Mesodermal cell (in vitro differentiated cells): ENCODE measurements at regions not wholly inside any gene's neighbourhood (a gene's known extent, or its start where the extent isn't known, plus 50 kb on each side); places are given as distances from the start of the nearest gene placed in this dataset.
"Not testable (repeated sequence)": the region's sequence is repeated elsewhere in the genome, so short reads cannot be mapped to it uniquely, and the experiment has no call there.

Experiments used
- H3K27ac ChIP-seq: 2 replicates; pipeline ENCODE4 v1.7.0; 2013; ENCODE audit warnings: mild to moderate bottlenecking, low read depth, low read length, moderate library complexity; ENCODE audit not compliant: severe bottlenecking
- H3K36me3 ChIP-seq: 2 replicates; pipeline ENCODE4 v1.7.1; 2013; ENCODE audit warnings: mild to moderate bottlenecking, low read length, moderate library complexity; ENCODE audit not compliant: control insufficient read depth, insufficient read depth
- H3K4me1 ChIP-seq: one replicate; pipeline ENCODE4 v1.7.1; 2013; ENCODE audit warnings: mild to moderate bottlenecking, low read length; ENCODE audit not compliant: insufficient read depth, control insufficient read depth, poor library complexity, severe bottlenecking
- H3K4me3 ChIP-seq: 2 replicates; pipeline ENCODE4 v1.7.0; 2013; ENCODE audit warnings: low read length, control low read depth, mild to moderate bottlenecking; ENCODE audit not compliant: insufficient read depth, poor library complexity, severe bottlenecking; ENCODE audit errors: extremely low read depth
- H3K9me3 ChIP-seq: 2 replicates; pipeline ENCODE4 v1.7.1; 2013; ENCODE audit warnings: mild to moderate bottlenecking, low read length, moderate library complexity; ENCODE audit not compliant: control insufficient read depth
- WGBS, 2 experiments: methylation state at CpG; one replicate each; pipeline ENCODE4 v1.1.5; 2013; ENCODE audit warnings: missing lambda C conversion rate in 2 of 2; ENCODE audit not compliant: insufficient coverage in 2 of 2; 5-methylcytosine and 5-hydroxymethylcytosine counted together

GRCh38 chr3:144477593-144477992 lies 506.0 kb downstream of the DIPK2A start:
- H3K4me3 ChIP-seq: no peak overlapping the region
- no peaks in the 10 kb centered on the region for H3K4me1 ChIP-seq
- no peak overlapping the region for H3K27ac ChIP-seq
- no peaks in the 10 kb centered on the region for H3K9me3 ChIP-seq
- no peaks in the 10 kb centered on the region for H3K36me3 ChIP-seq
- WGBS, 2 experiments: no CpG with 5 or more reads among the region's 1 CpG

- Histone ChIP-seq H3K4me1 (no peaks in the 10 kb centered on the region), H3K36me3 (no peaks in the 10 kb centered on the region), H3K27ac (no peak overlapping the region), H3K9me3 (no peaks in the 10 kb centered on the region), H3K4me3 (no peak overlapping the region)
These were observed 508.8 kb downstream of the DIPK2A start for GRCh38 chr3:144480416-144480919.

- no peaks in the 10 kb centered on the region for H3K36me3 ChIP-seq
- WGBS, 2 experiments: 50 to 62% methylated on average over 1 to 2 of the region's 2 CpGs
These were observed 511.3 kb downstream of the DIPK2A start for GRCh38 chr3:144482876-144483275.

GRCh38 chr3:144487011-144487410 lies 515.4 kb downstream of the DIPK2A start:
- no peak overlapping the region for H3K27ac ChIP-seq
- no peak overlapping the region for H3K4me3 ChIP-seq
- H3K4me1 ChIP-seq: no peaks in the 10 kb centered on the region
- no peaks in the 10 kb centered on the region for H3K9me3 ChIP-seq
- no peaks in the 10 kb centered on the region for H3K36me3 ChIP-seq

More at GRCh38 chr3:144482876-144483275, 511.3 kb downstream of the DIPK2A start:
- Histone ChIP-seq H3K4me3 (no peak overlapping the region), H3K27ac (no peak overlapping the region), H3K9me3 (no peaks in the 10 kb centered on the region), H3K4me1 (no peaks in the 10 kb centered on the region)

- no peak overlapping the region for H3K27ac ChIP-seq
- no peaks in the 10 kb centered on the region for H3K9me3 ChIP-seq
- H3K4me1 ChIP-seq: no peaks in the 10 kb centered on the region
- H3K36me3 ChIP-seq: no peaks in the 10 kb centered on the region
- no peak overlapping the region for H3K4me3 ChIP-seq
These were observed 517.3 kb downstream of the DIPK2A start for GRCh38 chr3:144488927-144489326.

GRCh38 chr3:144491333-144491732 lies 519.7 kb downstream of the DIPK2A start:
- no peak overlapping the region for H3K4me3 ChIP-seq
- H3K27ac ChIP-seq: no peak overlapping the region
- no peaks in the 10 kb centered on the region for H3K4me1 ChIP-seq
- H3K9me3 ChIP-seq: no peaks in the 10 kb centered on the region
- H3K36me3 ChIP-seq: no peaks in the 10 kb centered on the region

- WGBS, 2 experiments: 90 to 93% methylated on average over 13 to 18 of the region's 20 CpGs
- H3K4me3 ChIP-seq, H3K9me3 ChIP-seq, H3K36me3 ChIP-seq, H3K27ac ChIP-seq, H3K4me1 ChIP-seq: not testable (repeated sequence)
These were observed 523.0 kb downstream of the DIPK2A start for GRCh38 chr3:144494651-144495050.

GRCh38 chr3:144496141-144496835 lies 524.7 kb downstream of the DIPK2A start:
- WGBS, 2 experiments: 83% methylated on average over 3 of the region's 4 CpGs; no CpG with 5 or more reads in 1 of the 2 experiments
- Histone ChIP-seq H3K4me1 (no peaks in the 10 kb centered on the region), H3K27ac (no peak overlapping the region), H3K36me3 (no peaks in the 10 kb centered on the region), H3K9me3 (no peaks in the 10 kb centered on the region), H3K4me3 (no peak overlapping the region)

GRCh38 chr3:144497452-144497851 lies 525.8 kb downstream of the DIPK2A start:
- WGBS, 2 experiments: no CpG with 5 or more reads among the region's 2 CpGs
- Histone ChIP-seq H3K9me3 (no peaks in the 10 kb centered on the region), H3K27ac (no peak overlapping the region), H3K4me1 (no peaks in the 10 kb centered on the region), H3K36me3 (no peaks in the 10 kb centered on the region), H3K4me3 (no peak overlapping the region)

GRCh38 chr3:144499001-144499930 lies 527.6 kb downstream of the DIPK2A start:
- H3K36me3 ChIP-seq: no peaks in the 10 kb centered on the region
- no peak overlapping the region for H3K4me3 ChIP-seq
- no peaks in the 10 kb centered on the region for H3K9me3 ChIP-seq
- no peak overlapping the region for H3K27ac ChIP-seq
- WGBS, 2 experiments: 50% methylated on average over 2 of the region's 2 CpGs; no CpG with 5 or more reads in 1 of the 2 experiments
- no peaks in the 10 kb centered on the region for H3K4me1 ChIP-seq

GRCh38 chr3:144501467-144501866 lies 529.8 kb downstream of the DIPK2A start:
- no peak overlapping the region for H3K4me3 ChIP-seq
- no peaks in the 10 kb centered on the region for H3K9me3 ChIP-seq

More at GRCh38 chr3:144501467-144501866, 529.8 kb downstream of the DIPK2A start:
- no CpG with 5 or more reads among the region's 1 CpG for WGBS, 2 experiments
- H3K27ac ChIP-seq: no peak overlapping the region
- no peaks in the 10 kb centered on the region for H3K4me1 ChIP-seq
- H3K36me3 ChIP-seq: no peaks in the 10 kb centered on the region
